ENCODE measurements at regions not wholly inside any gene's neighbourhood (a gene's known extent, or its start where the extent isn't known, plus 50 kb on each side); places are given as distances from the start of the nearest gene placed in this dataset.

- Histone ChIP-seq H3K4me3 (replicated peaks in 1 of 2; ENCODE audit: low read depth in 1 of 2, low read length in 2 of 2) (no peak overlapping the region), H2AFZ (ENCODE audit: low read depth, low read length, poor library complexity, severe bottlenecking) (no peak overlapping the region), H3K36me3 (ENCODE audit: control insufficient read depth in 1 of 2, insufficient read depth in 2 of 2, low read length in 2 of 2) (no peaks in the 10 kb centered on the region), H3K9me3 (ENCODE audit: control insufficient read depth in 1 of 2, insufficient read depth in 1 of 2, low read depth in 1 of 2, low read length in 2 of 2) (no peaks in the 10 kb centered on the region; a peak in 2 of 4 replicates), H3K79me2 (ENCODE audit: insufficient read depth, low read length) (no peaks in the 10 kb centered on the region), H3K27me3 (ENCODE audit: insufficient read depth, low read length) (no peaks in the 10 kb centered on the region), H3K27ac (ENCODE audit: low read depth, low read length) (no peak overlapping the region), H3K4me2 (ENCODE audit: low read length) (no peak overlapping the region), H3K4me1 (ENCODE audit: control insufficient read depth in 1 of 2, insufficient read depth in 2 of 2, low read length in 2 of 2) (no peaks in the 10 kb centered on the region), H4K20me1 (ENCODE audit: insufficient read depth) (no peaks in the 10 kb centered on the region), H3K9me2 (ENCODE audit: insufficient read depth) (no peaks in the 10 kb centered on the region), H3K9ac (ENCODE audit: low read length) (no peak overlapping the region)
- no peak for ATAC-seq
- CTCF ChIA-PET: no interaction called here
- no peak for DNase-seq (ENCODE audit: low read depth, low spot score)
- POLR2A ChIA-PET: no interaction called here
- BruUV-seq (replicated peaks): no TSS peak
- RAD21 ChIA-PET (ENCODE audit: low non-redundant PET in 1 of 2, low total read pairs in 2 of 2, uncharacterized antibody in 2 of 2, unreplicated experiment in 2 of 2): no interaction called here
- intact Hi-C loops (cut with micrococcal nuclease): no loop called here
- TF ChIP-seq EZH2 (IDR thresholded peaks at IDR 0.05) (no peak), SRF (IDR thresholded peaks at IDR 0.05; ENCODE audit: low read depth) (no peak), ZBTB33 (IDR thresholded peaks at IDR 0.05; ENCODE audit: extremely low read depth, insufficient replicate concordance, low read length) (no peak), SIN3A (IDR thresholded peaks at IDR 0.05; ENCODE audit: low read depth) (no peak), CEBPB (IDR thresholded peaks at IDR 0.05; ENCODE audit: low read depth) (no peak), ATF3 (IDR thresholded peaks at IDR 0.05) (no peak), YY1 (IDR thresholded peaks at IDR 0.05; ENCODE audit: extremely low read depth, insufficient replicate concordance, low read depth, low read length) (no peak), REST (IDR thresholded peaks at IDR 0.05; ENCODE audit: low read depth) (no peak), SP1 (IDR thresholded peaks at IDR 0.05; ENCODE audit: low read depth) (no peak), RAD21 (IDR thresholded peaks at IDR 0.05; ENCODE audit: low read depth) (no peak), ZFX (IDR thresholded peaks at IDR 0.05) (no peak), EZH2phosphoT487 (IDR thresholded peaks at IDR 0.05; ENCODE audit: borderline replicate concordance) (no peak), ZNF274 (IDR thresholded peaks at IDR 0.05; ENCODE audit: low read depth, low read length) (no peak), FOSL1 (IDR thresholded peaks at IDR 0.05; ENCODE audit: low read depth) (no peak), TCF7L2 (IDR thresholded peaks at IDR 0.05; ENCODE audit: borderline replicate concordance, extremely low read depth, insufficient read depth, insufficient read length) (no peak), MAX (IDR thresholded peaks at IDR 0.05) (no peak), CTCF (IDR thresholded peaks at IDR 0.05 in 2 of 3, conservative IDR thresholded peaks at IDR 0.05 in 1 of 3; ENCODE audit: borderline replicate concordance in 1 of 3, insufficient read depth in 1 of 3, low read depth in 2 of 3, low read length in 2 of 3) (no peak)
These were observed 239.7 kb downstream of the RAB28 start for GRCh38 chr4:13244444-13244843.
